ENCODE measurements at regions not wholly inside any gene's neighbourhood (a gene's known extent, or its start where the extent isn't known, plus 50 kb on each side); places are given as distances from the start of the nearest gene placed in this dataset.

GRCh38 chr5:171651102-171651501 lies 134.5 kb upstream of the SMIM23 start:
- Histone ChIP-seq H4K91ac (ENCODE audit: low read depth, low read length) (no peak overlapping the region), H3K4ac (ENCODE audit: low read depth, low read length) (no peak overlapping the region), H2BK120ac (ENCODE audit: insufficient read depth, low read length, poor library complexity) (no peak overlapping the region), H3K27ac (ENCODE audit: low read depth, low read length) (no peak overlapping the region), H3K79me2 (ENCODE audit: control insufficient read depth, insufficient read depth, low read length, poor library complexity) (no peaks in the 10 kb centered on the region), H3K36me3 (ENCODE audit: control insufficient read depth in 1 of 2, insufficient read depth in 2 of 2, low read length in 2 of 2) (no peaks in the 10 kb centered on the region), H2BK5ac (ENCODE audit: low read depth, low read length, poor library complexity) (no peak overlapping the region), H2BK12ac (ENCODE audit: low read length) (no peak overlapping the region), H3K4me3 (ENCODE audit: low read depth, low read length) (no peak overlapping the region), H3K4me1 (ENCODE audit: control insufficient read depth in 1 of 2, insufficient read depth in 2 of 2, low read length in 2 of 2) (peaks cover 0 to 7% of the 10 kb centered on the region in 2 experiments), H3K14ac (ENCODE audit: low read length) (no peak overlapping the region), H3K79me1 (ENCODE audit: low read length) (no peaks in the 10 kb centered on the region), H4K8ac (ENCODE audit: low read depth, low read length) (no peak overlapping the region), H3K18ac (ENCODE audit: low read length) (no peak overlapping the region), H3K4me2 (ENCODE audit: low read length) (no peak overlapping the region), H3K9ac (ENCODE audit: low read length) (no peak overlapping the region), H3K23ac (ENCODE audit: low read length) (no peak overlapping the region), H2AK5ac (ENCODE audit: low read length) (no peak overlapping the region), H2AFZ (ENCODE audit: insufficient read depth, low read length, poor library complexity) (no peak overlapping the region), H3K9me3 (ENCODE audit: insufficient read depth, low read depth, low read length) (no peaks in the 10 kb centered on the region), H3K27me3 (ENCODE audit: insufficient read depth, low read length) (no peaks in the 10 kb centered on the region), H4K12ac (ENCODE audit: low read depth, low read length) (no peak overlapping the region)
- DNase-seq: no peak
- no CpG with 5 or more reads among the region's 3 CpGs for WGBS (ENCODE audit: extremely low coverage, insufficient coverage, insufficient read length)

GRCh38 chr5:171654881-171655280 lies 130.7 kb upstream of the SMIM23 start:
- no peak for DNase-seq
- Histone ChIP-seq H3K18ac (ENCODE audit: low read length) (no peak overlapping the region), H3K79me2 (ENCODE audit: control insufficient read depth, insufficient read depth, low read length, poor library complexity) (no peaks in the 10 kb centered on the region), H2BK120ac (ENCODE audit: insufficient read depth, low read length, poor library complexity) (no peak overlapping the region), H3K27me3 (ENCODE audit: insufficient read depth, low read length) (no peaks in the 10 kb centered on the region), H3K4ac (ENCODE audit: low read depth, low read length) (no peak overlapping the region), H3K79me1 (ENCODE audit: low read length) (no peaks in the 10 kb centered on the region), H3K14ac (ENCODE audit: low read length) (no peak overlapping the region), H2AK5ac (ENCODE audit: low read length) (no peak overlapping the region), H3K23ac (ENCODE audit: low read length) (no peak overlapping the region), H3K9ac (ENCODE audit: low read length) (no peak overlapping the region), H3K4me1 (ENCODE audit: control insufficient read depth in 1 of 2, insufficient read depth in 2 of 2, low read length in 2 of 2) (no peaks in the 10 kb centered on the region), H2BK12ac (ENCODE audit: low read length) (no peak overlapping the region), H3K36me3 (ENCODE audit: control insufficient read depth in 1 of 2, insufficient read depth in 2 of 2, low read length in 2 of 2) (no peaks in the 10 kb centered on the region), H2AFZ (ENCODE audit: insufficient read depth, low read length, poor library complexity) (no peak overlapping the region), H3K4me2 (ENCODE audit: low read length) (no peak overlapping the region), H4K8ac (ENCODE audit: low read depth, low read length) (no peak overlapping the region), H3K27ac (ENCODE audit: low read depth, low read length) (no peak overlapping the region), H2BK5ac (ENCODE audit: low read depth, low read length, poor library complexity) (no peak overlapping the region), H3K4me3 (ENCODE audit: low read depth, low read length) (no peak overlapping the region), H4K12ac (ENCODE audit: low read depth, low read length) (no peak overlapping the region), H4K91ac (ENCODE audit: low read depth, low read length) (no peak overlapping the region), H3K9me3 (ENCODE audit: insufficient read depth, low read depth, low read length) (no peaks in the 10 kb centered on the region)
- WGBS (ENCODE audit: extremely low coverage, insufficient coverage, insufficient read length): no CpG with 5 or more reads among the region's 4 CpGs

- Histone ChIP-seq H3K14ac (ENCODE audit: low read length) (no peak overlapping the region), H2BK5ac (ENCODE audit: low read depth, low read length, poor library complexity) (no peak overlapping the region), H2AK5ac (ENCODE audit: low read length) (no peak overlapping the region), H3K18ac (ENCODE audit: low read length) (no peak overlapping the region), H3K27ac (ENCODE audit: low read depth, low read length) (no peak overlapping the region), H2AFZ (ENCODE audit: insufficient read depth, low read length, poor library complexity) (no peak overlapping the region), H4K12ac (ENCODE audit: low read depth, low read length) (no peak overlapping the region), H3K23ac (ENCODE audit: low read length) (no peak overlapping the region), H3K4me1 (ENCODE audit: control insufficient read depth in 1 of 2, insufficient read depth in 2 of 2, low read length in 2 of 2) (no peaks in the 10 kb centered on the region), H3K4me3 (ENCODE audit: low read depth, low read length) (no peak overlapping the region), H2BK120ac (ENCODE audit: insufficient read depth, low read length, poor library complexity) (no peak overlapping the region), H2BK12ac (ENCODE audit: low read length) (no peak overlapping the region), H3K9me3 (ENCODE audit: insufficient read depth, low read depth, low read length) (no peaks in the 10 kb centered on the region), H3K4ac (ENCODE audit: low read depth, low read length) (no peak overlapping the region), H3K9ac (ENCODE audit: low read length) (no peak overlapping the region), H3K79me1 (ENCODE audit: low read length) (no peaks in the 10 kb centered on the region), H3K4me2 (ENCODE audit: low read length) (no peak overlapping the region), H3K79me2 (ENCODE audit: control insufficient read depth, insufficient read depth, low read length, poor library complexity) (no peaks in the 10 kb centered on the region), H4K8ac (ENCODE audit: low read depth, low read length) (no peak overlapping the region), H3K27me3 (ENCODE audit: insufficient read depth, low read length) (no peaks in the 10 kb centered on the region), H3K36me3 (ENCODE audit: control insufficient read depth in 1 of 2, insufficient read depth in 2 of 2, low read length in 2 of 2) (no peaks in the 10 kb centered on the region), H4K91ac (ENCODE audit: low read depth, low read length) (no peak overlapping the region)
- no peak for DNase-seq
- no CpG with 5 or more reads among the region's 2 CpGs for WGBS (ENCODE audit: extremely low coverage, insufficient coverage, insufficient read length)
Measured at GRCh38 chr5:171657473-171657872, 128.1 kb upstream of the SMIM23 start.

- no CpG with 5 or more reads among the region's 5 CpGs for WGBS (ENCODE audit: extremely low coverage, insufficient coverage, insufficient read length)
- H2BK12ac ChIP-seq (ENCODE audit: low read length): no peak overlapping the region
- no peak for DNase-seq
- no peaks in the 10 kb centered on the region for H3K79me1 ChIP-seq (ENCODE audit: low read length)
- no peaks in the 10 kb centered on the region for H3K79me2 ChIP-seq (ENCODE audit: control insufficient read depth, insufficient read depth, low read length, poor library complexity)
- no peak overlapping the region for H2AK5ac ChIP-seq (ENCODE audit: low read length)
- H3K4ac ChIP-seq (ENCODE audit: low read depth, low read length): no peak overlapping the region
- H3K9ac ChIP-seq (ENCODE audit: low read length): no peak overlapping the region
- H3K4me2 ChIP-seq (ENCODE audit: low read length): no peak overlapping the region
- H3K23ac ChIP-seq (ENCODE audit: low read length): no peak overlapping the region
- no peaks in the 10 kb centered on the region for H3K36me3 ChIP-seq (ENCODE audit: control insufficient read depth in 1 of 2, insufficient read depth in 2 of 2, low read length in 2 of 2)
- no peak overlapping the region for H2BK5ac ChIP-seq (ENCODE audit: low read depth, low read length, poor library complexity)
- H4K91ac ChIP-seq (ENCODE audit: low read depth, low read length): no peak overlapping the region
- no peaks in the 10 kb centered on the region for H3K9me3 ChIP-seq (ENCODE audit: insufficient read depth, low read depth, low read length)
- H2BK120ac ChIP-seq (ENCODE audit: insufficient read depth, low read length, poor library complexity): no peak overlapping the region
- no peak overlapping the region for H2AFZ ChIP-seq (ENCODE audit: insufficient read depth, low read length, poor library complexity)
- no peak overlapping the region for H4K8ac ChIP-seq (ENCODE audit: low read depth, low read length)
- no peak overlapping the region for H4K12ac ChIP-seq (ENCODE audit: low read depth, low read length)
- H3K27me3 ChIP-seq (ENCODE audit: insufficient read depth, low read length): no peaks in the 10 kb centered on the region
- no peak overlapping the region for H3K27ac ChIP-seq (ENCODE audit: low read depth, low read length)
- no peak overlapping the region for H3K14ac ChIP-seq (ENCODE audit: low read length)
- no peak overlapping the region for H3K18ac ChIP-seq (ENCODE audit: low read length)
- H3K4me1 ChIP-seq (ENCODE audit: control insufficient read depth in 1 of 2, insufficient read depth in 2 of 2, low read length in 2 of 2): no peaks in the 10 kb centered on the region
- H3K4me3 ChIP-seq (ENCODE audit: low read depth, low read length): no peak overlapping the region
Measured at GRCh38 chr5:171659896-171660295, 125.7 kb upstream of the SMIM23 start.
